Mesothelial cell of epicardium (in vitro differentiated cells): ENCODE measurements at regions not wholly inside any gene's neighbourhood (a gene's known extent, or its start where the extent isn't known, plus 50 kb on each side); places are given as distances from the start of the nearest gene placed in this dataset.

ENCODE experiments used
- DNase-seq, 2 experiments: peaks; one replicate each; pipeline ENCODE4 v3.0.0; 2021; ENCODE audit warnings: low spot score in 2 of 2; ENCODE audit not compliant: unreplicated experiment in 2 of 2
- H3K27ac Mint-ChIP-seq: 2 replicates; pipeline ENCODE4 v1.8.0; 2021; ENCODE audit warnings: mixed read lengths
- H3K27me3 Mint-ChIP-seq: 2 replicates; pipeline ENCODE4 v1.8.0; 2021; ENCODE audit warnings: low read depth, mixed read lengths
- H3K36me3 Mint-ChIP-seq: 2 replicates; pipeline ENCODE4 v1.8.0; 2021; ENCODE audit warnings: mixed read lengths
- H3K4me1 Mint-ChIP-seq: 2 replicates; pipeline ENCODE4 v1.8.0; 2021; ENCODE audit warnings: mixed read lengths
- H3K4me3 Mint-ChIP-seq: 2 replicates; pipeline ENCODE4 v1.8.0; 2021; ENCODE audit warnings: mild to moderate bottlenecking, moderate library complexity, mixed read lengths
- H3K9me3 Mint-ChIP-seq: 2 replicates; pipeline ENCODE4 v1.8.0; 2021; ENCODE audit warnings: mixed read lengths
- TF ChIP-seq, protein P1 (sequence below): fragments of 200-600 bp; sonication (generic); IDR thresholded peaks from one replicate; pipeline ENCODE4 v1.5.0; 2021; ENCODE audit warnings: antibody characterized with exemption; ENCODE audit not compliant: unreplicated experiment

DNA sequence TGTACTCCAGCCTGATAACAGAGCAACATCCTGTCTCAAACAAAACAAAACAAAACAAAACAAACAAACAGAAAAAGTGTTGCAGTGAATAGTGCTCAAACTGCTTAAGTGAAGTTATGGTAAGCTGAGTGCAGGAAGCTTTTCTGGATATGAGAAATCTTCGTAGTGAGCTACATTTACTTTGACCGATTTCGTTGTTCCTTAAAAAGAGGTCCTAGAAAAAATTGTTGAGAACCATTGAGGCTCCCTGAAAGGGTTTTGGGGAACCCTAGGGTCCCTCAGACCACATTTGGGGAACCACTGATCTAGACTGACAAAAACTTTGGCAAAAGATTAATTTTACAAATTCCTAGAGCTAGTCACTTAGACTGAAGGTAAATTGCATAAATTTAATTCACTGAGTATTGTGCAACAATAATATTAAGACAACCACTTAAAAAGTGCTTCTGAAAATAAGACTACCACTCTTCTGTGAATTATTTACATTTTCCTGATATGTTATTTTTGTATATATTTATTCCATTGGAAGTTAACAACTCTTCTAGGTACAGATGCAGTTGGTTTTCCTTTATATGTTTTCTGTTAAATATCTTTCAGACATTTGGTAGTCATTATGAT lies 149.6 kb downstream of the FHIP1A start:
- H3K27me3 Mint-ChIP-seq: no peaks in the 10 kb centered on the region
- H3K9me3 Mint-ChIP-seq: no peaks in the 10 kb centered on the region
- H3K4me1 Mint-ChIP-seq: peaks cover 36% of the 10 kb centered on the region
- no peaks in the 10 kb centered on the region for H3K36me3 Mint-ChIP-seq
- H3K4me3 Mint-ChIP-seq: no peak overlapping the region
- TF ChIP-seq, protein P1, sequence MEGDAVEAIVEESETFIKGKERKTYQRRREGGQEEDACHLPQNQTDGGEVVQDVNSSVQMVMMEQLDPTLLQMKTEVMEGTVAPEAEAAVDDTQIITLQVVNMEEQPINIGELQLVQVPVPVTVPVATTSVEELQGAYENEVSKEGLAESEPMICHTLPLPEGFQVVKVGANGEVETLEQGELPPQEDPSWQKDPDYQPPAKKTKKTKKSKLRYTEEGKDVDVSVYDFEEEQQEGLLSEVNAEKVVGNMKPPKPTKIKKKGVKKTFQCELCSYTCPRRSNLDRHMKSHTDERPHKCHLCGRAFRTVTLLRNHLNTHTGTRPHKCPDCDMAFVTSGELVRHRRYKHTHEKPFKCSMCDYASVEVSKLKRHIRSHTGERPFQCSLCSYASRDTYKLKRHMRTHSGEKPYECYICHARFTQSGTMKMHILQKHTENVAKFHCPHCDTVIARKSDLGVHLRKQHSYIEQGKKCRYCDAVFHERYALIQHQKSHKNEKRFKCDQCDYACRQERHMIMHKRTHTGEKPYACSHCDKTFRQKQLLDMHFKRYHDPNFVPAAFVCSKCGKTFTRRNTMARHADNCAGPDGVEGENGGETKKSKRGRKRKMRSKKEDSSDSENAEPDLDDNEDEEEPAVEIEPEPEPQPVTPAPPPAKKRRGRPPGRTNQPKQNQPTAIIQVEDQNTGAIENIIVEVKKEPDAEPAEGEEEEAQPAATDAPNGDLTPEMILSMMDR: no peak
- H3K27ac Mint-ChIP-seq: no peak overlapping the region
- DNase-seq: no peak

DNA sequence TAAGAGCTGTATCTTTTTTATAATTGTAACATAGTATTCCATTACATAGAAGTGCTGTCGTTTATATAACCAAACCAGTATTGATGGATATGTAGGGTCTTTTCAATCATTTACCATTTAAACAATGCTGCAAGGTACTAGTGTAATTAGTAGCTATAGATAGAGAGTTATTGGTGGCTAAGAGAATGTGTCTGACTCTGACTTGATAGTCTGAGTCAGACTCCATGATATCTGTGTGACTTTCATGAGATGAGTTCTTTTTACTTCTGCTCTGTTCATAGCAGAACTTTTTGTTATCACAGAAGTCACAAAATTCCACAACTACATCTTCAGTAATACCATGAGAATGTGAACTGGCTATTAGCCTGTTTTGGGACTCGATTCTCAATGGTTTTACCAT lies 150.6 kb downstream of the FHIP1A start:
- no peaks in the 10 kb centered on the region for H3K27me3 Mint-ChIP-seq
- H3K27ac Mint-ChIP-seq: no peak overlapping the region
- TF ChIP-seq, protein P1: no peak
- DNase-seq: no peak
- no peaks in the 10 kb centered on the region for H3K36me3 Mint-ChIP-seq
- H3K9me3 Mint-ChIP-seq: no peaks in the 10 kb centered on the region
- peaks cover 36% of the 10 kb centered on the region for H3K4me1 Mint-ChIP-seq
- no peak overlapping the region for H3K4me3 Mint-ChIP-seq

DNA sequence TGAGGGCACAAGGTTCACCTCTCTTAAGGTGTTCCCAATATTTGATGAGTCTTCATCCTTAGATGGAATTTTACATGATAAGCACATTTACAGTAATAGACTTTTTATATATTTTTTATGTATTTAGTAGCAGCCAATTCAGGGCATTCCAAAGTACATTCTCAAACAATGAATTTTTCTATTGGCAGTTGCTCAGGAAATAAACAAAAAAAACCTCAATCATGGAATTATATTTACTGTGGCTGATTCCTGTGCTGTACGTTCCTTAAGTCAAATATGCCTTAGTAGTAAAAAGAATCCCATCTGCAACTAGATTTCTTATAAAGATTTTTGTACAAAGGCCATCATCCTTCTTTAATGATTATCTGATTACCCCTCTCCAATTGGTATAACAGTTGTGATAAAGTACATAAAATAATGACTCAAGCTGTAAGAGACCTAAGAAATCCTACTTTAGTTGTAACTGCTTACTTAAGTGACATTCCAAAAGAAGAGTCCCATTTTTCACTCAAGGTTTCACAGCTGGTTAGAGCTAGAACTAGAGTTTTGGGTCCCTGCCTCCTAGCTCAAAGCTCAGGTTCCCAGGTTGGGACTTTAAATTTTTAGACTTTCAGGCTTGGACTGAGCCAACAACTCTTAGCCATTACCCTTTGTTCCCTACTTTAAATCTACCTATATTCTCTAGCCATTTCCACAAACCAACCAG lies 152.7 kb downstream of the FHIP1A start:
- no peaks in the 10 kb centered on the region for H3K9me3 Mint-ChIP-seq
- DNase-seq: no peak
- TF ChIP-seq, protein P1: no peak
- H3K27me3 Mint-ChIP-seq: no peaks in the 10 kb centered on the region
- no peak overlapping the region for H3K27ac Mint-ChIP-seq
- no peaks in the 10 kb centered on the region for H3K36me3 Mint-ChIP-seq
- H3K4me3 Mint-ChIP-seq: no peak overlapping the region
- H3K4me1 Mint-ChIP-seq: peaks cover 28% of the 10 kb centered on the region

DNA sequence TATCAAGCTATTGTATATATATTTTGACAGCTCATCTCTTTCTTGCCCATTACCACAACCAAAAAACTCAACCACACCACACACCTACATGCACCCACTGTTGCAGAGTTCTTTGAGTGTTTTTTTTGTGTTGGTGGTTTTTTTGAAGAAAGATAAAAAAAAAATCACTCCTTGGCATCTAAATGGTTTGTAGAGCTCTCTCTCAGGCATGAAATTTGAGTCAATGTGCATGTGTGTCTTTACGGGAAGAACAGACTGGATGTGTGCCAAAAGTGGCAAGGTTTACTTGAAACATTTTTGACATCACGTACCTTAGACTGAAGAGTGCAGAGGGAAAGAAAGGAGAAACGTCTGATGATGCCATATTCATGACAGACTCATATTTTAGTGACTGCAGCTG lies 154.2 kb downstream of the FHIP1A start:
- Mint-ChIP-seq H3K27ac (peak overlapping the region; percentile 55), H3K4me3 (no peak overlapping the region), H3K9me3 (no peaks in the 10 kb centered on the region), H3K4me1 (peaks cover 28% of the 10 kb centered on the region), H3K36me3 (no peaks in the 10 kb centered on the region), H3K27me3 (no peaks in the 10 kb centered on the region)
- DNase-seq: no peak
- TF ChIP-seq, protein P1: no peak

DNA sequence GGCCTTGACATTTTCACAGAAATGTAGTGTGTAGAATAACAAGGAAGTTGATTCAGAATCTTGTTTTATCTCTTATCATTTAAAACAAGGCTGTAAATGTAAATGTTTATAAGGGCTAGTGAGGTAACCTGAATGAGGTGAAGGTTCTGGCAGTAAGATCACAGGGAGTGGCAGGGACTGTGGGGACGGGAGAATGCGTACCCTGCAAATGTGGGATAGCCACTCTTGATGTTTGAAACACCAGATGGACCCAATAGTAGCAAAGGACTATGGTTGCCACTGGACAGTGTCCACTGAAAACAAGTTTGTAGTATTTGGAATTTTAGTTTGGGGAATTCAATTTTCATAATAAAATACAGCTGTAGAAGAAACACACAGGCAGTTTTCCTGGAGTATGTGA lies 155.3 kb downstream of the FHIP1A start:
- Mint-ChIP-seq H3K9me3 (no peaks in the 10 kb centered on the region), H3K27me3 (no peaks in the 10 kb centered on the region), H3K4me3 (no peak overlapping the region), H3K27ac (peak overlapping the region; percentile 55), H3K4me1 (peaks cover 28% of the 10 kb centered on the region), H3K36me3 (no peaks in the 10 kb centered on the region)
- no peak for DNase-seq
- TF ChIP-seq, protein P1: no peak
